Vagina (tissue), 2 donors: ENCODE measurements at regions not wholly inside any gene's neighbourhood (a gene's known extent, or its start where the extent isn't known, plus 50 kb on each side); places are given as distances from the start of the nearest gene placed in this dataset.

ENCODE experiments used
- DNase-seq, 2 donors: peaks; one replicate each; pipeline ENCODE4 v3.0.0-alpha.2; 2017; ENCODE audit errors: extremely low spot score in 2 of 2
- H3K27ac ChIP-seq: fragments of 200-600 bp; sonication (generic); one replicate; pipeline ENCODE4 v1.5.1; 2019
- H3K27me3 ChIP-seq: fragments of 200-600 bp; sonication (generic); one replicate; pipeline ENCODE4 v1.5.1; 2019
- H3K36me3 ChIP-seq, 2 donors: fragments of 200-600 bp; sonication (generic); one replicate each; pipeline ENCODE4 v1.5.1; 2017 to 2019
- H3K4me1 ChIP-seq: fragments of 200-600 bp; sonication (generic); one replicate; pipeline ENCODE4 v1.5.1; 2019
- H3K4me3 ChIP-seq, 2 donors: fragments of 200-600 bp; sonication (generic); 1 replicate in 1 of 2; 2 replicates in 1 of 2; pipeline ENCODE4 v1.5.1; 2016 to 2019
- H3K9me3 ChIP-seq: fragments of 200-600 bp; sonication (generic); one replicate; pipeline ENCODE4 v1.5.1; 2019
- POLR2A ChIP-seq, 2 donors: fragments of 450-650 bp; IDR thresholded peaks; one replicate each; pipeline ENCODE4 v1.6.1; 2017; ENCODE audit warnings: antibody characterized with exemption in 2 of 2, mild to moderate bottlenecking in 2 of 2, moderate library complexity in 2 of 2
- POLR2AphosphoS5 ChIP-seq, 2 donors: sonication (generic); formaldehyde crosslinking; IDR thresholded peaks; one replicate each; pipeline ENCODE4 v1.9.0; 2017; ENCODE audit warnings: antibody characterized with exemption in 2 of 2, mild to moderate bottlenecking in 2 of 2, low read depth in 1 of 2; ENCODE audit not compliant: insufficient read depth in 1 of 2
- intact Hi-C: fragments of 100-400 bp; cut with DNase I; formaldehyde crosslinking; loops from one replicate; pipeline ENCODE4 v1.15.1; 2023
- TF ChIP-seq, protein P1 (sequence below), 3 experiments: fragments of 450-650 bp in 2 of 3; fragments of 200-600 bp in 1 of 3; sonication (generic) in 1 of 3; IDR thresholded peaks; one replicate each; pipeline ENCODE4 v1.5.1; 2017 to 2019; ENCODE audit warnings: antibody characterized with exemption in 3 of 3, mild to moderate bottlenecking in 2 of 3, moderate library complexity in 2 of 3

DNA sequence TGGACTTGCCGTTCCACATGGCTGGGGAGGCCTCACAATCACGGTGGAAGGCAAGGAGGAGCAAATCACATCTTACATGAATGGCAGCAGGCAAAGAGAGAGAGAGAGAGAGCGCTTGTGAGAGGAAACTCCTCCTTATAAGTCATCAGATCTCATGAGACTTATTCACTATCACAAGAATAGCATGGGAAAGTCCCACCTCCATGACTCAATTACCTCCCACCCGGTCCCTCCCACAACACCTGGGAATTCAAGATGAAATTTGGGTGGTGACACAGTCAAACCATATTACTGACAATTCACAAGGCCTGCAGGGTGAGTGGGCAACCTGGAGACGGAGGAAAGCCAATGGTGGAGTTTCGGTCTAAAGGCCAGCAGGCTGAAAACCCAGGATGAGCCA lies 394.3 kb upstream of the TRAM1L1 start:
- intact Hi-C loops: no loop called here
- H3K36me3 ChIP-seq: no peaks in the 10 kb centered on the region
- H3K27me3 ChIP-seq: no peaks in the 10 kb centered on the region
- DNase-seq: no peak
- no peaks in the 10 kb centered on the region for H3K4me1 ChIP-seq
- H3K4me3 ChIP-seq: no peak overlapping the region
- H3K27ac ChIP-seq: no peak overlapping the region
- no peaks in the 10 kb centered on the region for H3K9me3 ChIP-seq
- TF ChIP-seq POLR2AphosphoS5 (IDR thresholded peaks at IDR 0.05; ENCODE audit: insufficient read depth in 1 of 2, low read depth in 1 of 2) (no peak), POLR2A (IDR thresholded peaks at IDR 0.05) (no peak)
- TF ChIP-seq, protein P1, sequence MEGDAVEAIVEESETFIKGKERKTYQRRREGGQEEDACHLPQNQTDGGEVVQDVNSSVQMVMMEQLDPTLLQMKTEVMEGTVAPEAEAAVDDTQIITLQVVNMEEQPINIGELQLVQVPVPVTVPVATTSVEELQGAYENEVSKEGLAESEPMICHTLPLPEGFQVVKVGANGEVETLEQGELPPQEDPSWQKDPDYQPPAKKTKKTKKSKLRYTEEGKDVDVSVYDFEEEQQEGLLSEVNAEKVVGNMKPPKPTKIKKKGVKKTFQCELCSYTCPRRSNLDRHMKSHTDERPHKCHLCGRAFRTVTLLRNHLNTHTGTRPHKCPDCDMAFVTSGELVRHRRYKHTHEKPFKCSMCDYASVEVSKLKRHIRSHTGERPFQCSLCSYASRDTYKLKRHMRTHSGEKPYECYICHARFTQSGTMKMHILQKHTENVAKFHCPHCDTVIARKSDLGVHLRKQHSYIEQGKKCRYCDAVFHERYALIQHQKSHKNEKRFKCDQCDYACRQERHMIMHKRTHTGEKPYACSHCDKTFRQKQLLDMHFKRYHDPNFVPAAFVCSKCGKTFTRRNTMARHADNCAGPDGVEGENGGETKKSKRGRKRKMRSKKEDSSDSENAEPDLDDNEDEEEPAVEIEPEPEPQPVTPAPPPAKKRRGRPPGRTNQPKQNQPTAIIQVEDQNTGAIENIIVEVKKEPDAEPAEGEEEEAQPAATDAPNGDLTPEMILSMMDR (IDR thresholded peaks at IDR 0.05): no peak

DNA sequence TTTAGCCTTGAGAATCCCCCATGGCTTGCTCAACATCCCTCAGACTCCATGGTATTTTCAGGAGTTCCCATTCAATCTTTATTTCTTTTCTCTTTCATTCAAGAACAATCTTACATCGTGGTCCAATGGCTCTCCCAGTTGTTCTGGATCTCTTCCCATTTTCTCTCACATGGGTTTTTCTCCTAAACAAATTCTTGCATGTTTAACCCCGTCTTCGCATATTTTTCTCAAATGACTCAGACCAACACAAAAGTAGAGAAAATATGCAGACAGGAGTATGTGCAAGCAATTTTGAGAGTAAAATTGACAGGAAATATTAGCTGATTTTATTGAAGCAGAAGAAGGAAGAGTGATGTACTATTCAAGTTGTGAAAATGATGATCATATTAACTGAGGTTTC lies 396.4 kb upstream of the TRAM1L1 start:
- no peak overlapping the region for H3K27ac ChIP-seq
- DNase-seq: no peak
- TF ChIP-seq POLR2A (IDR thresholded peaks at IDR 0.05) (no peak), POLR2AphosphoS5 (IDR thresholded peaks at IDR 0.05; ENCODE audit: insufficient read depth in 1 of 2, low read depth in 1 of 2) (no peak)
- TF ChIP-seq, protein P1 (IDR thresholded peaks at IDR 0.05): no peak
- intact Hi-C loops: no loop called here
- H3K36me3 ChIP-seq: no peaks in the 10 kb centered on the region
- no peak overlapping the region for H3K4me3 ChIP-seq
- H3K27me3 ChIP-seq: no peaks in the 10 kb centered on the region
- H3K4me1 ChIP-seq: no peaks in the 10 kb centered on the region
- no peaks in the 10 kb centered on the region for H3K9me3 ChIP-seq

DNA sequence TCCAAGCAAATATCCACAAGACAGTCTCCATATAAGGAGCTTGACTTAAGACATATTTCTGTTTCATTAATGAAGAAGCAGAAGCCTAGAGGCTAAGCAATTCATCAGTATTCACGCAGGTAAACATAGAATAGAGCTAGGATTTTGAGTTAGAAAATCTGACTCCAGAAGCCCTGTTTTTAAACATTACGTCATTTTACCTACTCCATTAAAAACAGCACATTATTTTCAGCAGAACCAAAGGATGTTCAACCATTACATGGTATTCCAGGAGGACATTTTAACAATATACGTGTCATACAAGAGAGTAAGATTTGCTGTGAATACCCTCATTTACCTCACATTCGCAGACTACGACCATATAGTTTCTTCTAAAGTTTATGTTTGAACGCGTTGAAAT lies 403.3 kb upstream of the TRAM1L1 start:
- H3K4me3 ChIP-seq: no peak overlapping the region
- DNase-seq: no peak
- no peaks in the 10 kb centered on the region for H3K36me3 ChIP-seq
- H3K27ac ChIP-seq: no peak overlapping the region
- no peaks in the 10 kb centered on the region for H3K4me1 ChIP-seq
- no peaks in the 10 kb centered on the region for H3K9me3 ChIP-seq
- no peak for TF ChIP-seq POLR2AphosphoS5 (IDR thresholded peaks at IDR 0.05; ENCODE audit: insufficient read depth in 1 of 2, low read depth in 1 of 2)
- no peak for TF ChIP-seq POLR2A (IDR thresholded peaks at IDR 0.05)
- TF ChIP-seq, protein P1 (IDR thresholded peaks at IDR 0.05): no peak
- no peaks in the 10 kb centered on the region for H3K27me3 ChIP-seq
- intact Hi-C loops: no loop called here

DNA sequence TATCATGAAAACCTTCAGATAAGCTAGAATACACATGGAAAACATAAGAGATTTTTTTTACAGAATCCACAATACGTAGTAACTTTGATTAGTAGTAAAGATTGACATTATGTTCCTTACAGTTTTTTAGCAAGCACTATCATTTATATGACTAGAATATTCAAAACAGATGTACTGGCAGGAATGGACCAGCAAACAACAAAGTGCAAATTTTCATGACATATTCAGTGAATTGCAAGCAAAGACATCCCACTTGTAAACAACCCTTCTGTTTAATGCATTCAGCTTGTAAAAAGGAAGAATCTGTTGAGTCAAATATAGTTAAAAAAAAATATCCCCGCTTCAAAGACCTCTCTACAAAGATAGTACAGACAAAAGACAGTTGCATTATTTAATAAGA lies 403.7 kb upstream of the TRAM1L1 start:
- Histone ChIP-seq H3K4me3 (no peak overlapping the region), H3K4me1 (no peaks in the 10 kb centered on the region), H3K9me3 (no peaks in the 10 kb centered on the region), H3K27ac (no peak overlapping the region), H3K27me3 (no peaks in the 10 kb centered on the region), H3K36me3 (no peaks in the 10 kb centered on the region)
- no peak for TF ChIP-seq POLR2AphosphoS5 (IDR thresholded peaks at IDR 0.05; ENCODE audit: insufficient read depth in 1 of 2, low read depth in 1 of 2)
- TF ChIP-seq, protein P1 (IDR thresholded peaks at IDR 0.05): no peak
- no peak for TF ChIP-seq POLR2A (IDR thresholded peaks at IDR 0.05)
- DNase-seq: no peak
- intact Hi-C loops: no loop called here

DNA sequence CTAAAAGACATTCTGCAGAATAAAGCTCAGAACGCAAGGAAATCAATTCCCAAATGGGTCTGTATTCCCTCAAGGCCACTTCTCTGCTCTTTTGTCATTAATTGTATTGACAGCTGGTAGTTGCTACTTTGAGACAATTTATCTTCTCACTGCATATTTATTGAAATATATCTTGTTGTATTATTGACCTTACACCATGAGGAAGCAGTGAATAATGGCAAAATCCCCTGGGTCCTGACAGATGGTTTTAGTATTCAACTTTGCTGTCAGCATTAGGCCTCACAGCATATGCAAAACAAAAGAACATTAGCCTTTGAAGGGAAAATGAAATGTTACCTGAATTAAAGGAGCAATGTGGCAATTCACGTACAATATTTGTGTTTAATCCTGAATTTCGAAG lies 406.1 kb upstream of the TRAM1L1 start:
- Histone ChIP-seq H3K36me3 (no peaks in the 10 kb centered on the region), H3K27ac (no peak overlapping the region), H3K4me3 (no peak overlapping the region), H3K27me3 (no peaks in the 10 kb centered on the region), H3K9me3 (no peaks in the 10 kb centered on the region), H3K4me1 (no peaks in the 10 kb centered on the region)
- no peak for DNase-seq
- intact Hi-C loops: no loop called here
- TF ChIP-seq, protein P1 (IDR thresholded peaks at IDR 0.05): no peak
- TF ChIP-seq POLR2AphosphoS5 (IDR thresholded peaks at IDR 0.05; ENCODE audit: insufficient read depth in 1 of 2, low read depth in 1 of 2) (no peak), POLR2A (IDR thresholded peaks at IDR 0.05) (no peak)
